ENCODE measurements at regions not wholly inside any gene's neighbourhood (a gene's known extent, or its start where the extent isn't known, plus 50 kb on each side); places are given as distances from the start of the nearest gene placed in this dataset.
"Not testable (repeated sequence)": the region's sequence is repeated elsewhere in the genome, so short reads cannot be mapped to it uniquely, and the experiment has no call there.

- DNase-seq: no peak
These were observed 596.5 kb downstream of the SUCLG1 start for GRCh38 chr2:83862600-83862999.

- DNase-seq: no peak
These were observed 598.8 kb downstream of the SUCLG1 start for GRCh38 chr2:83860320-83860719.

GRCh38 chr2:83859553-83859952 is 599.5 kb downstream of the SUCLG1 start:
- DNase-seq: no peak

GRCh38 chr2:83851066-83851465 is 608.0 kb downstream of the SUCLG1 start:
- DNase-seq: no peak

- no peak for DNase-seq
These were observed 608.9 kb downstream of the SUCLG1 start for GRCh38 chr2:83850071-83850725.

GRCh38 chr2:83844490-83844889 is 614.6 kb downstream of the SUCLG1 start:
- DNase-seq: no peak

- DNase-seq: no peak
These were observed 616.7 kb downstream of the SUCLG1 start for GRCh38 chr2:83842421-83842820.

GRCh38 chr2:83837823-83838222 is 621.3 kb downstream of the SUCLG1 start:
- DNase-seq: no peak

GRCh38 chr2:83827618-83828017 is 631.5 kb downstream of the SUCLG1 start:
- DNase-seq: no peak

- DNase-seq: no peak
These were observed 632.5 kb downstream of the SUCLG1 start for GRCh38 chr2:83826577-83826976.

- DNase-seq: no peak
These were observed 635.9 kb downstream of the SUCLG1 start for GRCh38 chr2:83823229-83823628.

- no peak for DNase-seq
These were observed 641.6 kb downstream of the SUCLG1 start for GRCh38 chr2:83817511-83817910.

- DNase-seq: no peak
These were observed 650.2 kb downstream of the SUCLG1 start for GRCh38 chr2:83808878-83809277.

- no peak for DNase-seq
These were observed 656.5 kb downstream of the SUCLG1 start for GRCh38 chr2:83802604-83803003.

- no peak for DNase-seq
These were observed 663.3 kb downstream of the SUCLG1 start for GRCh38 chr2:83795777-83796176.

- DNase-seq: not testable (repeated sequence)
These were observed 668.6 kb downstream of the SUCLG1 start for GRCh38 chr2:83790467-83790866.

- not testable (repeated sequence) for DNase-seq
These were observed 669.4 kb downstream of the SUCLG1 start for GRCh38 chr2:83789674-83790073.

- DNase-seq: not testable (repeated sequence)
These were observed 670.0 kb downstream of the SUCLG1 start for GRCh38 chr2:83788938-83789566.

GRCh38 chr2:83787189-83787588 is 671.9 kb downstream of the SUCLG1 start:
- no peak for DNase-seq

- no peak for DNase-seq
These were observed 672.9 kb downstream of the SUCLG1 start for GRCh38 chr2:83786140-83786539.

GRCh38 chr2:83784947-83785346 is 674.1 kb downstream of the SUCLG1 start:
- DNase-seq: no peak

GRCh38 chr2:83784315-83784714 is 674.8 kb downstream of the SUCLG1 start:
- DNase-seq: no peak

- DNase-seq: no peak
These were observed 677.0 kb downstream of the SUCLG1 start for GRCh38 chr2:83782122-83782521.

GRCh38 chr2:83764447-83765005 is 694.6 kb downstream of the SUCLG1 start:
- DNase-seq: no peak

GRCh38 chr2:83757329-83757728 is 701.8 kb downstream of the SUCLG1 start:
- DNase-seq: no peak
